CD4-positive, alpha-beta T cell treated with Interleukin-10 for 1 hour (primary cell): ENCODE measurements at regions not wholly inside any gene's neighbourhood (a gene's known extent, or its start where the extent isn't known, plus 50 kb on each side); places are given as distances from the start of the nearest gene placed in this dataset.
"Not testable (repeated sequence)": the region's sequence is repeated elsewhere in the genome, so short reads cannot be mapped to it uniquely, and the experiment has no call there.

ENCODE experiments used
- DNase-seq: peaks from one replicate; pipeline ENCODE4 v3.0.0-alpha.2; 2020

- not testable (repeated sequence) for DNase-seq
Observed at GRCh38 chrX:123002844-123003243, 181.2 kb upstream of the GRIA3 start.

GRCh38 chrX:123013141-123013540, 170.9 kb upstream of the GRIA3 start:
- DNase-seq = no peak

- DNase-seq = no peak
Observed at GRCh38 chrX:123036401-123036800, 147.7 kb upstream of the GRIA3 start.

- DNase-seq = no peak
Observed at GRCh38 chrX:123049071-123049625, 134.9 kb upstream of the GRIA3 start.

- no peak for DNase-seq
Observed at GRCh38 chrX:123060986-123061385, 123.1 kb upstream of the GRIA3 start.

GRCh38 chrX:123064053-123064452, 120.0 kb upstream of the GRIA3 start:
- DNase-seq = no peak

GRCh38 chrX:123072686-123073385, 111.2 kb upstream of the GRIA3 start:
- no peak for DNase-seq

- DNase-seq = no peak
Observed at GRCh38 chrX:123075947-123076561, 108.0 kb upstream of the GRIA3 start.

- no peak for DNase-seq
Observed at GRCh38 chrX:123077631-123078030, 106.4 kb upstream of the GRIA3 start.

GRCh38 chrX:123080065-123080464, 104.0 kb upstream of the GRIA3 start:
- no peak for DNase-seq

- no peak for DNase-seq
Observed at GRCh38 chrX:123081776-123082175, 102.3 kb upstream of the GRIA3 start.

- no peak for DNase-seq
Observed at GRCh38 chrX:123083924-123084323, 100.2 kb upstream of the GRIA3 start.

- no peak for DNase-seq
Observed at GRCh38 chrX:123084797-123085196, 99.3 kb upstream of the GRIA3 start.

GRCh38 chrX:123085311-123085940, 98.7 kb upstream of the GRIA3 start:
- no peak for DNase-seq

- DNase-seq = no peak
Observed at GRCh38 chrX:123086768-123087167, 97.3 kb upstream of the GRIA3 start.

- no peak for DNase-seq
Observed at GRCh38 chrX:123087326-123087725, 96.8 kb upstream of the GRIA3 start.

- DNase-seq = no peak
Observed at GRCh38 chrX:123088331-123088730, 95.7 kb upstream of the GRIA3 start.

- no peak for DNase-seq
Observed at GRCh38 chrX:123088930-123089329, 95.1 kb upstream of the GRIA3 start.

- DNase-seq = no peak
Observed at GRCh38 chrX:123093792-123094191, 90.3 kb upstream of the GRIA3 start.

- no peak for DNase-seq
Observed at GRCh38 chrX:123108513-123109427, 75.3 kb upstream of the GRIA3 start.

- DNase-seq = no peak
Observed at GRCh38 chrX:123121241-123121640, 62.8 kb upstream of the GRIA3 start.

- not testable (repeated sequence) for DNase-seq
Observed at GRCh38 chrX:123129805-123130204, 54.3 kb upstream of the GRIA3 start.
